ENCODE measurements at regions not wholly inside any gene's neighbourhood (a gene's known extent, or its start where the extent isn't known, plus 50 kb on each side); places are given as distances from the start of the nearest gene placed in this dataset.

DNA sequence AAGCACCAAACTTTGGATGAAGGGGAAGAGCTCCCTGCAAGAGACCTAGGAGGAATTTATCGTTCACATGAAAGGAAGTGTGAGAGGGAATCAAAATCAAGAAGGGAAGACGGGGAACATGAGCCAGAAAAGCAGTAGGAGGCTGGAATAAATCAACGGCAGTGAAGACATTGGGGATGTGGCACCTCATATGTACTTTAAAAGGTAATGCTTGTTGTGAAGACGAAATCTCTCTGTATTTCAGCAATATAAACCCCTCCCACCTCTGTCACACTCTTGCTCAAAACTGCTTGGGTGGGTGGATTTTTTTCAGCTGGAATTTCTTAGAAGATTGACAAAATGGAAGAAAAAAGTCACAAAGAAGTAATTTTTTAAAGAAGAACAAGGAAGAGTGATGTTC lies 243.5 kb downstream of the BUD13 start:
- FAIRE-seq = no peak

GRCh38 chr11:116527180-116527991 lies 245.4 kb downstream of the BUD13 start:
- no peak for FAIRE-seq

GRCh38 chr11:116525961-116526495 lies 246.8 kb downstream of the BUD13 start:
- no peak for FAIRE-seq

DNA sequence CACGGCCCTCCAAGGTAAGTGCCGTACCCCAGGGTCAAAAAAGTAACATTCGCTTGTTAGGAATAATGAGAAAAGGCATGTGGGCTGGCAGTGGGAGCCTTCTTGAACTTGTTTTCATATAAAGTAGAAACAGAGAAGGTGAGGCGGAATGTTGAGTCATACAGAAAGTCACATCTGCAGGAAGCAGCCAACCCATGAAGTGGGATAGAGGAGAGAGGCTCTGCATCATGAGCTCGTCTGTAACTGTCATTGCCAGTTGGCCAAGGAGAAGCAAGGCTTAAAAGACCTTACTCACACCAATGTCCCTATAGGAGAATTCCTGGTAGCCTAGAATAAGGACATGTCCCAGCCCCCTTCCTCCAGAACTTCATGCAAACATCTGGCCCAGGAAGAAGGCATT lies 253.3 kb downstream of the BUD13 start:
- FAIRE-seq = no peak

GRCh38 chr11:116518141-116518540 lies 254.6 kb downstream of the BUD13 start:
- no peak for FAIRE-seq

GRCh38 chr11:116517584-116517983 lies 255.2 kb downstream of the BUD13 start:
- FAIRE-seq = no peak

- FAIRE-seq = no peak
Measured at GRCh38 chr11:116517077-116517476, 255.7 kb downstream of the BUD13 start.

DNA sequence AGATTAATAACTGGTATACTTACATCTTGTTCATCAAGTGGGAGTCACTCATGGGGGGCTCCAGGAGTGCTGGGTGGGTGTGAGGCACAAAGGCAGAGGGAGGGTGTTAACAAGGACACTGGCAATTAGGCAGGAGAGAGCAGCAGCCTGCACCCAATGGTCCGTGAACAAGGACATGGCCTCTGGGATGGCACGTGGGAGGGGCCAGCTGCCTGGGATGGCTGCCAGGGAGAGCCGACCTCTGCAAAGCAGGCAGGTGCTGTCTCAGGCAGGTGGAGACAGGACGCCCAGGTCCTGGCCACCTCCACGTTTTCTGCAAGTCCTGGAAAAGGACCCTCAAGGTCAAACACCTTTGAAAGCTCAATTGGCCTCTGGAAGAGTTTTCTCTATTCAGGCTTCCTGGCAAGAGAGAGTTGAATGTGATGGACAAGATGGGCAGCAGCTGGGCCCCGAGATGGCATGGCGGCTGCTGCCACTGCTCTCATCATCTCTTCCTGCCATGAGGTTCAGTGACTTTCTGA lies 257.1 kb downstream of the BUD13 start:
- FAIRE-seq = no peak

DNA sequence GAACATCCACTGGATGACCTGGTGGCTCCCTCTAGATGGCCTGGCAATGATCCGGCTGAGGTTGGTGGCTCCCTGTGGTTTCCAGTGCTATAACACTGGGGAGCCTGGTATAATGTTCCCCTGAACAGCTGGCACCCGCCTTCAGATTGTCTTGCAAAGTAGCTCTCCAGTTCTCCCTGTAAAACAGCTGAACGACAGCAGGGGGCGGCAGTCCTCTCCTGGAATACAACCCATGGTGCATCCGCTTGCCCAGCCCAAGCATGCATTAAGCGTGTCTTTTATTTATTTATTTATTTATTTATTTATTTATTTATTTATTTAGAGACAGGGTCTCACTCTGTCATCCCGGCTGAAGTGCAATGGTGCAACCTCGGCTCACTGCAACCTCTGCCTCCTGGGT lies 258.9 kb downstream of the BUD13 start:
- no peak for FAIRE-seq

GRCh38 chr11:116513278-116513823 lies 259.4 kb downstream of the BUD13 start:
- no peak for FAIRE-seq

GRCh38 chr11:116512841-116513240 lies 259.9 kb downstream of the BUD13 start:
- FAIRE-seq = no peak

GRCh38 chr11:116511684-116512083 lies 261.1 kb downstream of the BUD13 start:
- FAIRE-seq = no peak

DNA sequence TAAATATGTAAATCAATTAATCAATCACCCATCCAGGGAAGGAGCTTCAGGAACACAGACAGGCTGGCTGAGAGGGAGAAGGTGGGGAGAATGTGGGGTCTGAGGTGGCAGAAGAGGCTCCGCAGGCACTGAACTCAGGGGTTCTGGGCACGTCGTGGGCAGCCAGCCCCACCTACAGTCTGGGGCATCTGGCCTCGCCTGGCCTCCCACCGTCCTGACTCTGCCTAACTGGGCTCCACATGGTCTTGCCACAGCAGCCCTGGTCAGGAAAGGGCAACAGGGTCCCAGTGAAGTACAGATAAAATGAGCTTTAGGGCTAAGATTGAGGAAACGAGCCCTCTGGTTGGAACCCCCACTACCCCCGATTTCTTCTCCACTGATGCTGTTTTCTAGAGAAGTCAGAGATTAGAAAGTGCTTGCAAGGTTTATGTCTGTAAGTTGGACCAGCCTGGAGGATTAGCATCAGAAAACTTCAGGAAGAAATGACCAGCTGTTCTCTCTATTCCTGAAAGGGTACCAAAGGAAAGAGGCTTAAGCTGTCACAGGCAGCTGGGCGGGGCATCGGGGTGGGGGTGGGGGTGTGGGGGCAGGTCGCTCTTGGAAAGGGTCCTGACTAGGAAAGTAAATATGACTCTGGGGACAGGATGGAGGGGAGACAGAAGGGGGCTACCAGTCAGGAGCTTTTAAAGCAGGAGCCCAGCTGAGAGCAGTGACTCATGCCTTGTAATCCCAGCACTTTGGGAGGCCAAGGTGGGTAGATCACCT lies 261.7 kb downstream of the BUD13 start:
- no peak for FAIRE-seq

- no peak for FAIRE-seq
Measured at GRCh38 chr11:116510166-116510565, 262.6 kb downstream of the BUD13 start.

DNA sequence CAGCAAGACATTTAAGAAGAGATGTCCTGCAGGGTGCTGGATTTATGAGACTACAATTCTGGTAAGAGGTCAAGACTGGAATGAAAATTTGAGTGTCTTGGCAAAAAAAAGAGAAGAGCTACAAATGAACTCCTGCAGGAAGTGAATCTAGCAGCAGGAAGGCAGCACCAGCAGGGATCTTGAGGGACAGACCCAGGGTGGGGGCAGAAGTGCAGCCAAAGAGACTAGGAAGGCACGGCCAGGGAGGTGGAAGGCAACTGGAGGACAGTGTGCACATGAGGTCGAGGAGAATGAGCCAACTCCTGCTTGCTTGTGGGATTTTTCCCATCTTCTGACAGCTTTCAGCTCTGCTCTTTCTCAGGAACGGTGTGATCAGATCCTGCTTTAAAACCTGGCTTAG lies 263.2 kb downstream of the BUD13 start:
- FAIRE-seq = no peak

DNA sequence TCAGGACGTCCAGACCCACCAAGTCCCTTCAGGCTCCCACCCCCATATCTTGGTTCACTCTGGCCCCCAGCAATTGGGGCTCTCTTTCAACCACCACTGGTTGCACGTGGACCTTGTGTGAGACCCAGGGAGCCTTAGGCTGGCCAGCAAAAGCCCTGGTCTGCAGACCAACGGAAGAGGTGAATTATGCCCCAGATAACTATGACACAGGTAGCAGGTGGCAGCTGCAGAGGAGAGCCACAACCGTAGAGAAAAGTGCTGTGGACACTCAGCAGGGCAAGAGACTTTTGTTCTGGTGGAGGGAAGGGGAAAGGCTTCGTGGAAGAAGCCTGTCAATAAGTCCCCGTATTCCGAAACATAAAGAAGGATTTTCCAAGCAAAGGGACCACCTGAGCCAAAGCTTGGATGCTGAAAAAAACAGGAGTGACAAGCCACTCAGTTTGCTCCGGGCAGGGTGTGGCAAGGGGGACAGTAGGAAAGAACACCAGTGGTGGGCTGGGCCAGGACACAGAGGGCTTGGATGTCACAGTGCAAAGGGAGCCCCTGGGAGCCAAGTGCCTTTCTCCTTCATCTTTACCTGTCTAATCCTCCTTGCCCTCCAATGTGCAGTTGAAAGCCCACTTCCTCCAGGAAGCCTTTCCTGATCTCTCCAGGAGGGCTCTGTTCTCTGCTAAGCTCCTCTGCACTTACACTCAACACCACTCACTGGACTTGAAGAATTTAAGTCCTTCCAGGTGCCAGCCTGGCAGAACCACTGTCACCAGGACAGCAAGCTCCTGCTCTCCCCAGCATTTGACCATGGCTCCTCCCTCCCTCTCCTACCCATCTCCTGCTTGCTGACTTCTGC lies 264.7 kb downstream of the BUD13 start:
- no peak for FAIRE-seq

GRCh38 chr11:116507016-116507415 lies 265.8 kb downstream of the BUD13 start:
- no peak for FAIRE-seq

GRCh38 chr11:116506263-116506825 lies 266.4 kb downstream of the BUD13 start:
- FAIRE-seq = no peak

- no peak for FAIRE-seq
Measured at GRCh38 chr11:116505298-116506262, 267.2 kb downstream of the BUD13 start.

GRCh38 chr11:116504541-116505297 lies 268.1 kb downstream of the BUD13 start:
- FAIRE-seq = no peak

All from colon (tissue), 2 donors.